ENCODE measurements at regions not wholly inside any gene's neighbourhood (a gene's known extent, or its start where the extent isn't known, plus 50 kb on each side); places are given as distances from the start of the nearest gene placed in this dataset.
"Not testable (repeated sequence)": the region's sequence is repeated elsewhere in the genome, so short reads cannot be mapped to it uniquely, and the experiment has no call there.

DNA sequence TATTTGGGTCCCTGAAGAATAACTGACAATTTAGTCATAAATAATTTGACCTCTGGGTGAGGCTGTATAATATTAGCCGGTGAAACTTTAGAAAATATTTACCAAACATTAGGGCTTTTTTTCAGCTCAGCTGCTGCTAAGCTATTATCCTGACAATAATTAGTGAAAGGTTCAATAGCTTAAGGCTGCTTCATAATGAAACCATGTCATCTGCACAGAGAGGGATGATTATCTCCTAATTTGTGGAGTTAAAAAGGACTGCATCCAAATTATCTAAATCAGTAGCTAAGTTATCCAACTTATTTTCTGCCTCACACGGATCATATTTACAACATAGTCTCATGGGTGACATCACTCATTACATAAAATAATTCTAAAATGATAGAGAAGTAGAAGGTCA, 1249.8 kb downstream of the RAPGEF2 start:
- DNase-seq (ENCODE audit: low read depth) = no peak
- in situ Hi-C loops (cut with HindIII; ENCODE audit: low sequenced_read_pairs) = no loop called here
- no peak overlapping the region for H3K4me3 ChIP-seq (ENCODE audit: low read depth, low read length)
- TF ChIP-seq, protein P1, sequence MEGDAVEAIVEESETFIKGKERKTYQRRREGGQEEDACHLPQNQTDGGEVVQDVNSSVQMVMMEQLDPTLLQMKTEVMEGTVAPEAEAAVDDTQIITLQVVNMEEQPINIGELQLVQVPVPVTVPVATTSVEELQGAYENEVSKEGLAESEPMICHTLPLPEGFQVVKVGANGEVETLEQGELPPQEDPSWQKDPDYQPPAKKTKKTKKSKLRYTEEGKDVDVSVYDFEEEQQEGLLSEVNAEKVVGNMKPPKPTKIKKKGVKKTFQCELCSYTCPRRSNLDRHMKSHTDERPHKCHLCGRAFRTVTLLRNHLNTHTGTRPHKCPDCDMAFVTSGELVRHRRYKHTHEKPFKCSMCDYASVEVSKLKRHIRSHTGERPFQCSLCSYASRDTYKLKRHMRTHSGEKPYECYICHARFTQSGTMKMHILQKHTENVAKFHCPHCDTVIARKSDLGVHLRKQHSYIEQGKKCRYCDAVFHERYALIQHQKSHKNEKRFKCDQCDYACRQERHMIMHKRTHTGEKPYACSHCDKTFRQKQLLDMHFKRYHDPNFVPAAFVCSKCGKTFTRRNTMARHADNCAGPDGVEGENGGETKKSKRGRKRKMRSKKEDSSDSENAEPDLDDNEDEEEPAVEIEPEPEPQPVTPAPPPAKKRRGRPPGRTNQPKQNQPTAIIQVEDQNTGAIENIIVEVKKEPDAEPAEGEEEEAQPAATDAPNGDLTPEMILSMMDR (IDR thresholded peaks at IDR 0.05; ENCODE audit: low read depth, low read length, missing control alignments) = no peak

DNA sequence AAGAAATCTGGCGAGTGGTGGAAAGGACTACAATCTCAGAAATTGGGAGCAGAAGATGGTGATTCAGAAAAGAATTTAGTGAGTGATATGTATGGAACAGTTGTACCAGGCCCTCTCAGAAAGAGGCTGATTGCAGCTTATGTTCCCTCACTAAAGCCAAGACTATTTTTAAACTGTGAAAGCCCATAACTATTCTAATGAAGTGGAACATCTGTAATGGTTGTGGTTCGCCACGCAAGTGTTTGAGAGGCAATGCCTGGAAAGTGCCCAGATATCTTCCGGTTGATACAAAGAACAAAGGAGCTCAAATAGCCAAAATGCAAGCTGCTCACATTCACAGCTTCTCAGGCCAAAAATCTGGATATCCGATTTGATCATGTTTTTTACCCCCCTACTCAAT, 1250.7 kb downstream of the RAPGEF2 start:
- no peak overlapping the region for H3K4me3 ChIP-seq (ENCODE audit: low read depth, low read length)
- in situ Hi-C loops (cut with HindIII; ENCODE audit: low sequenced_read_pairs) = no loop called here
- peak; percentile 76 for DNase-seq (ENCODE audit: low read depth)
- TF ChIP-seq, protein P1 (IDR thresholded peaks at IDR 0.05; ENCODE audit: low read depth, low read length, missing control alignments) = no peak

DNA sequence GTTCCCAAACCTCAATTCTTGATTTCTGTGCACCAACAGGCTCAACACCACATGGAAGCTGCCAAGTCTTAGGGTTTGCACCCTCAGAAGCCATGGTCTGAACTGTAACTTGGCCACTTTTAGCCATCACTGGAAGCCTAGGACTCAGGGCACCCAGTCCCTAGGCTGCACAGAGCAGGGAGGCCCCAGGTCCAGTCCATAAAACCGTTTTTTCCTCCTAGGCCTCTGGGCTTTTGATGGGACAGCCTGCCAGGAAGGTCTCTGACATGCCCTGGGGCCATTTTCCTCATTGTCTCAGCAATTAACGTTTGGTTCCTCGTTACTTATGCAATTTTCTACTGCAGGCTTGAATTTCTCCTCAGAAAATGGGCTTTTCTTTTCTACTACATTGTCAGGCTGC, 1259.6 kb downstream of the RAPGEF2 start:
- DNase-seq (ENCODE audit: low read depth) = no peak
- TF ChIP-seq, protein P1 (IDR thresholded peaks at IDR 0.05; ENCODE audit: low read depth, low read length, missing control alignments) = no peak
- in situ Hi-C loops (cut with HindIII; ENCODE audit: low sequenced_read_pairs) = no loop called here
- H3K4me3 ChIP-seq (ENCODE audit: low read depth, low read length) = no peak overlapping the region

DNA sequence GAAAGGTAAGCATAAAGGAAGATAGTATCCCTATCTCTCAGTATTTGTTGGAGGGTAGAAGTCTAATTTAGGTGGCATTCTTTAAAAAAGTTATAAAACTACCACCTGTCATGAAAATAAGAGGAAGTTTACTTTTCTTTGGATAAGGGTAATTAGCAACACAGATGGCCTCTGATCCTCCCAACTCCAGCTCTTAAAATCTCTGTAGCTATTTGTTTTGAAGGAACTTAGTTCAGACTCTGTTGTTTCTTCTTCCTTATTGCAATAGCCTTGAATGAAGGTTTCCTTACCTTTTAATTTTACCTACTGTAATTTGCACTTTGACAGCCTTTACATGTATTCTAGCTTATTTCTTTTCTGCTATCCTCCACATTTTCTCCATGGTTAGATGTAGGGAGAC, 1261.3 kb downstream of the RAPGEF2 start:
- no peak for DNase-seq (ENCODE audit: low read depth)
- H3K4me3 ChIP-seq (ENCODE audit: low read depth, low read length) = no peak overlapping the region
- in situ Hi-C loops (cut with HindIII; ENCODE audit: low sequenced_read_pairs) = no loop called here
- TF ChIP-seq, protein P1 (IDR thresholded peaks at IDR 0.05; ENCODE audit: low read depth, low read length, missing control alignments) = no peak

DNA sequence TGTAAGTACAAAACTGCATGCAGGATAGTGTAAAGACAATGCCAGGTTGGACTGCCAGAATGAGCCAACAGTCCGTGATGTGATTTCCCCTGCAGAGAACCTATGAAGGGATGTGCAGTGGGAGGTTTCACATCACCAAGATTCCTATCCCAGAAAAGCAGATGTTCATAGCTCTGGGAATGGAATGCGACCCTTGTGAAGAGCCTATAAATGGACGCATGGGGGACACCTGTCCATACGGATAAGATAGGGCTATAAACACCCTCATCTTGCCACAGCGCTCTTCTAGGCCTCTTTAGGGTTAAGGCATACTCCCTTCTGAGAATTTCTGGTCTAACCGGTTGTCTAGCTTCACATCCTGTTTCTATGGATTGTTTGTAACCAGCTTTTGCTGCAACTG, 1261.8 kb downstream of the RAPGEF2 start:
- in situ Hi-C loops (cut with HindIII; ENCODE audit: low sequenced_read_pairs); DNase-seq (ENCODE audit: low read depth); H3K4me3 ChIP-seq (ENCODE audit: low read depth, low read length): not testable (repeated sequence)

DNA sequence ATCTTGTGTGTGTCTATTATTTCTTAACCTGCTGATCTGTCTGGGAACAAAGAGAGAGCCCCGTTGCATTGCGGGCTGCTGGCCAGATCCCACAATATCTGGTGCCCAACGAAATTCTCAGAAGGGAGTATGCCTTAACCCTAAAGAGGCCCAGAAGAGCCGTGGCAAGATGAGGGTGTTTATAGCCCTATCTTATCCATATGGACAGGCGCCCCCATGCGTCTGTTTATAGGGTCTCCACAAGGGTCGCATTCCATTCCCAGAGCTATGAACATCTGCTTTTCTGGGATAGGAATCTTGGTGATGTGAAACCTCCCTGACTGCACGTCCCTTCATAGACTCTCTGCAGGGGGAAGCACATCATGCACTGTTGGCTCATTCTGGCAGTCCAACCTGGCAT, 1262.5 kb downstream of the RAPGEF2 start:
- H3K4me3 ChIP-seq (ENCODE audit: low read depth, low read length); in situ Hi-C loops (cut with HindIII; ENCODE audit: low sequenced_read_pairs); DNase-seq (ENCODE audit: low read depth): not testable (repeated sequence)

DNA sequence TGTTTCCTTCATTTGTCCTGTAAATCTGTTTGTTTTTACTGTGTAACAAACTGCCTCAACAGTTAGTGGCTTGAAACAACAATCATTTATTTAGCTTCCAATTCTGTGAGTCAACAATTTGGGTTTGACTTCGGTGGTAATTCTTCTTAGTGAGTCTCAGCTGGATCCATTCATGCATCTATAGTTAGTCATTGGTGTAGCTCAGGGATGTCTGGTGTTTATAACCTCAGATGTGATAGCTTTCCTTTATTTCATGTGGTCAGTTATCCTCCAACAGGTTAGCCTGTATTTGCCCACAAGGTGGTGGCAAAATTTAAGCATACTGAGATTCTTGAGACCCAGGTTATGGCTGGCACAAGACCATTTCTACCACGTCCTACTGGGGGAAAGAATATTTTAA, 1267.2 kb downstream of the RAPGEF2 start:
- TF ChIP-seq, protein P1 (IDR thresholded peaks at IDR 0.05; ENCODE audit: low read depth, low read length, missing control alignments) = no peak
- no peak overlapping the region for H3K4me3 ChIP-seq (ENCODE audit: low read depth, low read length)
- in situ Hi-C loops (cut with HindIII; ENCODE audit: low sequenced_read_pairs) = no loop called here
- peak; percentile 64 for DNase-seq (ENCODE audit: low read depth)

DNA sequence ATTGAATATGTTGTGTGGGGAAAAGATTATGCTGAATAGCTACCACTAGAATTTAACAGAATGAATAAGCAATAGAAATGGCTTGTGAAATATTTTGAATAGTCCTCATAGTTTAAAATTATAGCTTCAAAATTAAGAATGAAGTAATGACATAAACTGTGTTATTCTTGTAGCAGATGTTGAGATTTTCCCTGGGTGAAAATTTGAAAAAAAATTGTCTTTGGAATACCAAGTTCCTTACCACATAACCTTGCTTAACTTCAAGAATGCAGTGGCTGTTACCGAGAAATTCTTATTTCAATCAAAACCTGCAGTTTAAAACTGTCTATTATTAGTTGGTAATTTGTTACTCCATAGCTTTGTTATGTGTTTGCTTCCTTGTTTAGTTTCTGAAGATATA, 1268.6 kb downstream of the RAPGEF2 start:
- TF ChIP-seq, protein P1 (IDR thresholded peaks at IDR 0.05; ENCODE audit: low read depth, low read length, missing control alignments) = no peak
- H3K4me3 ChIP-seq (ENCODE audit: low read depth, low read length) = no peak overlapping the region
- DNase-seq (ENCODE audit: low read depth) = no peak
- in situ Hi-C loops (cut with HindIII; ENCODE audit: low sequenced_read_pairs) = no loop called here

Measured in astrocyte of the cerebellum (primary cell).